Endodermal cell (in vitro differentiated cells): ENCODE measurements at regions not wholly inside any gene's neighbourhood (a gene's known extent, or its start where the extent isn't known, plus 50 kb on each side); places are given as distances from the start of the nearest gene placed in this dataset.

Experiments used
- DNase-seq: peaks from one replicate; pipeline ENCODE4 v3.0.0-alpha.2; 2017
- H3K27ac ChIP-seq: 2 replicates; pipeline ENCODE4 v1.5.1; 2013; ENCODE audit warnings: mild to moderate bottlenecking, low read depth, low read length, moderate library complexity
- H3K27me3 ChIP-seq: 2 replicates; pipeline ENCODE4 v1.6.1; 2013; ENCODE audit warnings: mild to moderate bottlenecking, low read length, moderate library complexity; ENCODE audit not compliant: insufficient read depth, control insufficient read depth, poor library complexity, severe bottlenecking
- H3K36me3 ChIP-seq: 2 replicates; pipeline ENCODE4 v1.7.0; 2013; ENCODE audit warnings: mild to moderate bottlenecking, low read length, moderate library complexity; ENCODE audit not compliant: control insufficient read depth, insufficient read depth
- H3K4me1 ChIP-seq: one replicate; pipeline ENCODE4 v1.7.0; 2013; ENCODE audit warnings: low read length; ENCODE audit not compliant: control insufficient read depth, insufficient read depth
- H3K4me3 ChIP-seq: 2 replicates; pipeline ENCODE4 v1.5.1; 2013; ENCODE audit warnings: mild to moderate bottlenecking, low read length, moderate library complexity
- H3K9ac ChIP-seq: 2 replicates; pipeline ENCODE4 v1.6.1; 2013; ENCODE audit warnings: mild to moderate bottlenecking, low read length, moderate library complexity; ENCODE audit not compliant: poor library complexity, severe bottlenecking; ENCODE audit errors: extremely low read depth
- H3K9me3 ChIP-seq: 2 replicates; pipeline ENCODE4 v1.6.1; 2013; ENCODE audit warnings: mild to moderate bottlenecking, low read length, moderate library complexity; ENCODE audit not compliant: control insufficient read depth
- H3K27ac Mint-ChIP-seq: 2 replicates; pipeline ENCODE4 v1.8.0; 2020; ENCODE audit warnings: mixed read lengths
- H3K27me3 Mint-ChIP-seq: 2 replicates; pipeline ENCODE4 v1.8.0; 2021; ENCODE audit warnings: mild to moderate bottlenecking, mixed read lengths; ENCODE audit not compliant: insufficient read depth
- H3K36me3 Mint-ChIP-seq: 2 replicates; pipeline ENCODE4 v1.8.0; 2020; ENCODE audit warnings: low read depth, mixed read lengths
- H3K4me1 Mint-ChIP-seq: 2 replicates; pipeline ENCODE4 v1.8.0; 2020; ENCODE audit warnings: mixed read lengths
- H3K4me3 Mint-ChIP-seq: 2 replicates; pipeline ENCODE4 v1.8.0; 2020; ENCODE audit warnings: mild to moderate bottlenecking, moderate library complexity, mixed read lengths
- H3K9me3 Mint-ChIP-seq: 2 replicates; pipeline ENCODE4 v1.8.0; 2020; ENCODE audit warnings: mild to moderate bottlenecking, mixed read lengths
- WGBS, 2 experiments: methylation state at CpG; one replicate each; pipeline versions ENCODE4 v1.1.5 to v1.1.7; 2013; ENCODE audit warnings: missing lambda C conversion rate in 2 of 2, mixed read lengths in 1 of 2; ENCODE audit not compliant: insufficient coverage in 1 of 2, insufficient read length in 1 of 2; 5-methylcytosine and 5-hydroxymethylcytosine counted together
- TF ChIP-seq, protein P1 (sequence below): fragments of 200-600 bp; sonication (generic); conservative IDR thresholded peaks from 2 replicates; pipeline ENCODE4 v1.5.0; 2021; ENCODE audit warnings: antibody characterized with exemption, mild to moderate bottlenecking

DNA sequence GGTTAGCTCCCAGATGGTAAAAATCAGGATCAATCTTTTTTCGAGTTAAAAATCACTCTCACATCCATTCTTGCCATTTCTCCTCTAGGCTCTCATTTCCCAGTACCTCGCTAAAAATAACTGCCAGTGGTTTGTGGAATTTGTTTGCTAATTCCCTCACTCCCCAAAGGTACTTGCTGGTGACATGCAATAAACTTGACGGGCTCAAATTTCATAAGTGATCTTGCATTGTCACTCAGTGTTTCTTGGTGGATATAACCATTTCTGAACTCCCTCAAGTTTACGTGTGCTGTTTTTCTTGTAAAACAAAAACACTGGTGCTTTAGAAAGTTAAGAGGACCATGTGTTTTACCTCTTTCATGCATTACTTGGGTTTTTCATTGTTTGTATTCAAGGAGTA, 399.2 kb upstream of the MKI67 start:
- Histone ChIP-seq H3K36me3 (no peaks in the 10 kb centered on the region), H3K4me1 (no peaks in the 10 kb centered on the region), H3K9ac (no peak overlapping the region), H3K27ac (no peak overlapping the region), H3K4me3 (no peak overlapping the region), H3K9me3 (no peaks in the 10 kb centered on the region), H3K27me3 (no peaks in the 10 kb centered on the region)
- Mint-ChIP-seq H3K4me3 (no peak overlapping the region), H3K27me3 (peaks cover 2% of the 10 kb centered on the region), H3K9me3 (no peaks in the 10 kb centered on the region), H3K4me1 (no peaks in the 10 kb centered on the region), H3K27ac (no peak overlapping the region), H3K36me3 (no peaks in the 10 kb centered on the region)
- TF ChIP-seq, protein P1, sequence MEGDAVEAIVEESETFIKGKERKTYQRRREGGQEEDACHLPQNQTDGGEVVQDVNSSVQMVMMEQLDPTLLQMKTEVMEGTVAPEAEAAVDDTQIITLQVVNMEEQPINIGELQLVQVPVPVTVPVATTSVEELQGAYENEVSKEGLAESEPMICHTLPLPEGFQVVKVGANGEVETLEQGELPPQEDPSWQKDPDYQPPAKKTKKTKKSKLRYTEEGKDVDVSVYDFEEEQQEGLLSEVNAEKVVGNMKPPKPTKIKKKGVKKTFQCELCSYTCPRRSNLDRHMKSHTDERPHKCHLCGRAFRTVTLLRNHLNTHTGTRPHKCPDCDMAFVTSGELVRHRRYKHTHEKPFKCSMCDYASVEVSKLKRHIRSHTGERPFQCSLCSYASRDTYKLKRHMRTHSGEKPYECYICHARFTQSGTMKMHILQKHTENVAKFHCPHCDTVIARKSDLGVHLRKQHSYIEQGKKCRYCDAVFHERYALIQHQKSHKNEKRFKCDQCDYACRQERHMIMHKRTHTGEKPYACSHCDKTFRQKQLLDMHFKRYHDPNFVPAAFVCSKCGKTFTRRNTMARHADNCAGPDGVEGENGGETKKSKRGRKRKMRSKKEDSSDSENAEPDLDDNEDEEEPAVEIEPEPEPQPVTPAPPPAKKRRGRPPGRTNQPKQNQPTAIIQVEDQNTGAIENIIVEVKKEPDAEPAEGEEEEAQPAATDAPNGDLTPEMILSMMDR = no peak
- no peak for DNase-seq
- 88 to 97% methylated on average over 3 to 4 of the region's 4 CpGs for WGBS, 2 experiments

DNA sequence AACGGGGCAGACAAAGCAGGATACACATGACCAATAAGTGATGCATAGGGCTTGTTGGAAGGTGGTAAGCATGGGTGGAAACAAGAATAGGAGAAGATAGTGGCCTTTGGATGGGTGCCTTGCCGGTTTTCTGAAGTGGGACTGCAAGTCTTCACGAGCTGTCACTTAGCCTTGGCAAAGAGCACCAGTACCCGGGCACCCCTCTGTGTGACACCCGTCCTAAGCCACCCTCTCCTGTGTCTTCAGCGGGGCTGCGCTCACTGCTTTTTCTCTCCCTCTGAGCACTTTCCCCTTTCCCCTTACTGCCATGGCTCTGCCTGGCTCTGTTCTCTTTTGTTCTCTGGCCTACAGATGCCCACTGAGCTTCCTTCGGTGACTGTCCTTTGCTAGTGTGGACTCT, 399.7 kb upstream of the MKI67 start:
- no peak for DNase-seq
- H3K27me3 ChIP-seq = no peaks in the 10 kb centered on the region
- TF ChIP-seq, protein P1 = no peak
- no peaks in the 10 kb centered on the region for H3K36me3 ChIP-seq
- no peak overlapping the region for H3K9ac ChIP-seq
- no peaks in the 10 kb centered on the region for H3K4me1 Mint-ChIP-seq
- no peaks in the 10 kb centered on the region for H3K9me3 ChIP-seq
- H3K27ac ChIP-seq = no peak overlapping the region
- H3K36me3 Mint-ChIP-seq = no peaks in the 10 kb centered on the region
- no peak overlapping the region for H3K27ac Mint-ChIP-seq
- no peaks in the 10 kb centered on the region for H3K4me1 ChIP-seq
- no peak overlapping the region for H3K4me3 Mint-ChIP-seq
- WGBS, 2 experiments = 90 to 93% methylated on average over 3 to 8 of the region's 8 CpGs
- no peak overlapping the region for H3K4me3 ChIP-seq
- H3K27me3 Mint-ChIP-seq = peaks cover 2% of the 10 kb centered on the region
- H3K9me3 Mint-ChIP-seq = no peaks in the 10 kb centered on the region

DNA sequence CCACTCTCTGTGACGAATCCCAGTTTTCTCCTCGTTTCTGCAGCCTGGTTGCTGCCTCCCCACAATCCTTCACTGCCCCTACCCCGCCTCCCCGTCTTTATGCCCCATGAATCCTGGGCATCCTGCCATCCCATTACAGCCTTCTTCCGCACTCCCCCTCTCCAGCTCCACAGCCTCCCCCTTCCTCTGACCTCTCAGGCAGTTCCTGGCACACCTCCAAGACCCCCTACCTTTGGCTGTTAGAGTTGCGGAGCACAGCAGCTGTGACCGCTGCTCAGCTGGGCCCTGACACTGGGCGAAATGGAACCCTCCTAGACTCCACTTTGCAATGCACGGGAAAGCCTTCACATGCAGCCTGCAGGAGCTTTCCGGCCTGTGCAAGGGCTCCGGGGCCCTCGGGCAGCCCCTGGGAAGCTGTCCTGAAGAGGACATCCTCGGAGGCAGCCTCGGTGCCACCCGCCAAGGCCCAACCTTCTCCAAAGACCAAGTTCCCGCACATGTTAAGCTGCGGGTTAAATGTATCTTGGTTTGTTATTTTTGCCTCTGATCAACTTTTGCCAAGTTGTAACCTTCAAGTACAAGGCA, 400.7 kb upstream of the MKI67 start:
- 89 to 92% methylated on average over 11 to 17 of the region's 17 CpGs for WGBS, 2 experiments
- no peak overlapping the region for H3K9ac ChIP-seq

More for the DNA sequence above, 400.7 kb upstream of the MKI67 start:
- no peak for DNase-seq
- H3K27ac ChIP-seq = no peak overlapping the region
- Mint-ChIP-seq H3K27me3 (peaks cover 2% of the 10 kb centered on the region), H3K36me3 (no peaks in the 10 kb centered on the region), H3K27ac (no peak overlapping the region), H3K4me3 (no peak overlapping the region), H3K9me3 (no peaks in the 10 kb centered on the region), H3K4me1 (no peaks in the 10 kb centered on the region)
- no peaks in the 10 kb centered on the region for H3K27me3 ChIP-seq
- TF ChIP-seq, protein P1 = no peak
- no peaks in the 10 kb centered on the region for H3K9me3 ChIP-seq
- no peak overlapping the region for H3K4me3 ChIP-seq
- no peaks in the 10 kb centered on the region for H3K36me3 ChIP-seq
- no peaks in the 10 kb centered on the region for H3K4me1 ChIP-seq
